ENCODE measurements at regions not wholly inside any gene's neighbourhood (a gene's known extent, or its start where the extent isn't known, plus 50 kb on each side); places are given as distances from the start of the nearest gene placed in this dataset.

- no peak overlapping the region for H3K27ac ChIP-seq
- TF ChIP-seq CTCF (IDR thresholded peaks at IDR 0.05) = no peak
- no peak overlapping the region for H3K4me3 ChIP-seq
- no peak for DNase-seq (ENCODE audit: low spot score)
Measured at GRCh38 chr9:32698706-32699277, 63.3 kb upstream of the TAF1L start.

GRCh38 chr9:32701321-32702022 is 66.0 kb upstream of the TAF1L start:
- Histone ChIP-seq H3K27ac (no peak overlapping the region), H3K4me3 (no peak overlapping the region)
- DNase-seq (ENCODE audit: low spot score) = no peak
- TF ChIP-seq CTCF (IDR thresholded peaks at IDR 0.05) = no peak

GRCh38 chr9:32703635-32704034 is 68.2 kb upstream of the TAF1L start:
- Histone ChIP-seq H3K4me3 (no peak overlapping the region), H3K27ac (no peak overlapping the region)
- DNase-seq (ENCODE audit: low spot score) = no peak
- no peak for TF ChIP-seq CTCF (IDR thresholded peaks at IDR 0.05)

- TF ChIP-seq CTCF (IDR thresholded peaks at IDR 0.05) = no peak
- H3K27ac ChIP-seq = no peak overlapping the region
- DNase-seq (ENCODE audit: low spot score) = no peak
- no peak overlapping the region for H3K4me3 ChIP-seq
Measured at GRCh38 chr9:32704343-32704742, 68.9 kb upstream of the TAF1L start.

- Histone ChIP-seq H3K27ac (no peak overlapping the region), H3K4me3 (no peak overlapping the region)
- TF ChIP-seq CTCF (IDR thresholded peaks at IDR 0.05) = no peak
- DNase-seq (ENCODE audit: low spot score) = no peak
Measured at GRCh38 chr9:32705059-32705458, 69.6 kb upstream of the TAF1L start.

- Histone ChIP-seq H3K4me3 (no peak overlapping the region), H3K27ac (no peak overlapping the region)
- DNase-seq (ENCODE audit: low spot score) = no peak
- TF ChIP-seq CTCF (IDR thresholded peaks at IDR 0.05) = no peak
Measured at GRCh38 chr9:32706004-32706724, 70.7 kb upstream of the TAF1L start.

GRCh38 chr9:32706725-32707100 is 71.2 kb upstream of the TAF1L start:
- Histone ChIP-seq H3K4me3 (no peak overlapping the region), H3K27ac (no peak overlapping the region)
- DNase-seq (ENCODE audit: low spot score) = no peak
- no peak for TF ChIP-seq CTCF (IDR thresholded peaks at IDR 0.05)
